GM12872 (cell line): ENCODE measurements at regions not wholly inside any gene's neighbourhood (a gene's known extent, or its start where the extent isn't known, plus 50 kb on each side); places are given as distances from the start of the nearest gene placed in this dataset.

Experiments used
- CTCF ChIP-seq: IDR thresholded peaks from 3 replicates; pipeline ENCODE4 v1.5.1; 2011; ENCODE audit warnings: low read depth, mild to moderate bottlenecking, low read length, moderate library complexity; ENCODE audit not compliant: insufficient read depth

GRCh38 chr3:81823086-81823485 is 61.6 kb upstream of the GBE1 start:
- TF ChIP-seq CTCF, result no peak

GRCh38 chr3:81816473-81817250 is 55.2 kb upstream of the GBE1 start:
- no peak for TF ChIP-seq CTCF
